Forelimb muscle (tissue), 1 donor: ENCODE measurements at regions not wholly inside any gene's neighbourhood (a gene's known extent, or its start where the extent isn't known, plus 50 kb on each side); places are given as distances from the start of the nearest gene placed in this dataset.
"Not testable (repeated sequence)": the region's sequence is repeated elsewhere in the genome, so short reads cannot be mapped to it uniquely, and the experiment has no call there.

ENCODE experiments used
- DNase-seq: peaks from one replicate; pipeline ENCODE4 v3.0.0-alpha.2; 2013; ENCODE audit warnings: low read depth

DNA sequence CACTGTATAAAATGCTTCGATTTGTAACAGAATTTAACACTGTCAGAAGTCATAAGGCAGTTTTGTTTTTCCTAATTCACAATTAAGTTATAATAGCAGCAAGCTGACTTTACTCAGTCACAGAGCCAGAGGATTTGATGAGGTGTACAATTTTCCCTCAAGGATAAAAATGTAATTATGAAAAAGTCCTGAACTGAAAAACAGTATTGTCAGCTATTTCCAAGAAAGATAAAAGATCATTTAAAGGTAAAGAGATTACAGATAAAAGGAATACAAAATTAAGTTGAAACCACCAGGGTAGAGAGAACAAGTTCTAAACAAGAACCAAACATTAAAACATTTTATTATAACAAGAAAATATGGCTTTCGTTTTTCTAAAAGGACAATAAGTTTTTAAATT is 86.8 kb upstream of the ZFP42 start:
- no peak for DNase-seq

DNA sequence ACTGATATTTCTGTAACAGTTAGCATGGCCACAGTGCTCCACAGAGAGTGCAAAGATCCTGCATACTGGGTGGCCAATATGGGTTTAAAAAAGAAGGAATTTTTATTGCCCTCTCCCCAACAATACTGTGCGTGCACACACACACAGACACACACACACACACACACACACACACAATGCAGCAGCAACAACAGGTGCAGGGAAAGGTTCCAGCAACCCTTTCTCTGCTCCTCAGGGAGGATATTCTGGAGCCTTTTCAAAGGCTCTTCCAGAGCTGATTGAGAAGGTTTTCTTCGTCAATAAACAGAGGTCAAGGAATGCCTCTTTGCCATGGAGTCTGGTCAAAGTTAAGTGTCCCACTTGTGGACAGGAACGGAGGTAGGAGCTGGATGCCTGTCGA is 84.8 kb upstream of the ZFP42 start:
- DNase-seq = no peak

DNA sequence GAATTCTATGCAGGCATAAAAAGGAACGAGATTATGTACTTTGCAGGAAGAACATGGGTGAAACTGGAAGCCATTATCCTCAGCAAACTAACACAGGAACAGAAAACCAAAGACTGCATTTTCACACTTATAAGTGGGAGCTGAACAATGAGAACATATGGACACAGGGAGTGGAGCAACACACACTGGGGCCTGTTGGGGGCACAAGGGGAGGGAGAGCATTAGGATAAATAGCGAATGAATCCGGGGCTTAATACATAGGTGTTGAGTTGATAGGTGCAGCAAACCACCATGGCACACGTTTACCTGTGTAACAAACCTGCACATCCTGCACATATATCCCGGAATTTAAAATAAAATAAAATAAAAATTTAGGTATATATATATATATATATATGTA is 80.2 kb upstream of the ZFP42 start:
- not testable (repeated sequence) for DNase-seq

DNA sequence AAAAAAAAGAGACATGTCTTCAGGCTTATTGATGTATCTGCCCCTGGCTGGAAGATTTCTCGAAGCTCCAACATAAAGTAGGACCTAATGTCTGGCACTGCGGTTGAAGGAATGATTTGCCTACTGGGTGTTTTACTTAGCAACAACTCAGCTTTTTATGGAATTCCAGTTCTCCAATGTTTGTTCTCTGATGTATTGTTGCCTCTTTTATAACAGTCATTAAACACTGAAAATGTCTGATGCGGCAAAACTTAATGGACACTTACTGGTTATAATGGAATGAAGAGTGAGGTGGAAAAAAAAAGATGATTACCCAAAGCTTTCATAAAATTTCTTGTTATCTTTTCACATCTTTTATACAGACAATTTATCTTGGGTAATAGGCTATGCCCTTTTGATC is 75.6 kb upstream of the ZFP42 start:
- DNase-seq = no peak

DNA sequence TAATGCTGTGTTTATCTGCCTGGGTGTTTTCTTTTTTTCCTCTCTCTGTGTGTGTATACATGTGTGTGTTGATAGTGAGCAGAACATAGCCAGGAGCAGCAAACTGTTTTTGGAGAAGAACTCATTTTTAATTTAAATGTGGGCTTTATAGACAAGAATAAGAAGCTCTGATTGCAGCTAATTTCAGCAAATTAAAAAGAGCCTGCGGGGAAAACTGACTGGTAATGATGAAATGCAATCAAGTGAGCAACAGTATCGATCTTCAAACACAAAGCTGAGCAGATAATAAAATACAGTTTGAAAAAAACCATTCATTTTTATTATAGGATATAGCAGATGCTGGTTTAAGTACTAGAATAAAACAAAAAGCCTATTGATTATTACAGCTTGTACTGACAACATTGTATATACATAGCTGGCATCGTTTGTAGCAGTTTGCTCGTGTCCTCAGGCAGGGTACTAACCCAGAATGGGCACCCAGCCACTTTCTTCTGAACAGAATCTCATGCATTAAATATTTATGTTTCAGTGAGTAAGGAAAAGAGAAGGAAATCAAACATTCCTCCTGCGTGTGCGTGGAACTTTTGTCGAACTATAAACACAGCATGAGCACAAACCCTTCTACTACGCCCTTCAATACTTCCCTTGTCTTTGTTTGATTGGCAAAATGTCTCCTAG is 73.5 kb upstream of the ZFP42 start:
- no peak for DNase-seq

DNA sequence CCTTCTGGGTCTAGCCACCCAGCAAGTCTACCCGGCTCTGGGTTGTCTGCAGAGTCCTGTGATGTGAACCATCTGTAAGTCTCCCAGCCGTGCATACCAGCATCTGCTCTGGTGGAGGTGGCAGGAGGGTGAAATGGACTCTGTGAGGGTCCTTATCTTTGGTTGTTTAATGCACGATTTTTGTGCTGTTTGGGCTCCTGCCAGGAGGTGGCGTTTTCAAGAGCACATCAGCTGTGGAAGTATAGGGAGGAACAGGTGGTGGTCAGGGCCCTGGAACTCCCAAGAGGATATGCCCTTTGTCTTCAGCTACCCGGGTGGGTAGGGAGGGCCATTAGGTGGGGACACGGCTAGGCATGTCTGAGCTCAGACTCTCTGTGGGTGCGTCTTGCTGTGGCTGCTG is 66.5 kb upstream of the ZFP42 start:
- no peak for DNase-seq

DNA sequence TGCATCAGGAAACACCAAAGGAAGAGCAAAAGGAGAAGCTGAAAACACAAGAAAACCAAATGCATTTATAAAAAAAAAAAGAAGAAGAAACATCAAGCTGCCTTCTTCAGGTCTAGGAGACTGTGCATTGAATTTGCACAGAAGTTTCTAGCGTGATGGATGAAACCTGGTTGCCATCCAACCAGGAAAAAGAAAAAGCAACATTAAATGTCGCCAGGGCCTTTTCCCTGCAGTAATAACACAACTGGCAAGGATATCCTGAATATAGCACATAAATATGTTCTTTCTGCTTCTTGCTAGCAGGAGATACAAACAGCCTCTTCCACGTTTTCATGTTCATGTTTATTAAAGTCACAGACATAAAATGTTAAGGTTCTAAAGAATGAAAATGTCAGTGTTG is 60.8 kb upstream of the ZFP42 start:
- DNase-seq = no peak

DNA sequence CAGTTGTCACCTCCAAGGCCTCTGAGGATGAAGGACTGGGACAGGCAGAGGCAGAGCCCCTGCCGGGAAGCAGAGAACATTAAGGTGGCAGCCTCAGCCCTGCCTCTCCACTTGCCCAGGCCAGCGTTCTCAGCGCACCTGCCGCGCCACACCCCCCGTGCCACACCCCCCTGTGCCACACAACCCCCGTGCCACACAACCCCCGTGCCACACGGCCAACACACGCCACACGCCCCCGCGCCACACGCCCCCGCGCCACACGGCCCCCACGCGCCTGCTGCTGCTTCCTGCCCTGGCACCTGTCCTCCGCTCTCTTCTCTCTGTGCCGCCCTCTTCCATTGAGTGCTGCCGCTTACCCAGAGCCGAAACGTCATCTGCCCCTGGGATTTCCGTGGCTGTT is 58.0 kb upstream of the ZFP42 start:
- no peak for DNase-seq

DNA sequence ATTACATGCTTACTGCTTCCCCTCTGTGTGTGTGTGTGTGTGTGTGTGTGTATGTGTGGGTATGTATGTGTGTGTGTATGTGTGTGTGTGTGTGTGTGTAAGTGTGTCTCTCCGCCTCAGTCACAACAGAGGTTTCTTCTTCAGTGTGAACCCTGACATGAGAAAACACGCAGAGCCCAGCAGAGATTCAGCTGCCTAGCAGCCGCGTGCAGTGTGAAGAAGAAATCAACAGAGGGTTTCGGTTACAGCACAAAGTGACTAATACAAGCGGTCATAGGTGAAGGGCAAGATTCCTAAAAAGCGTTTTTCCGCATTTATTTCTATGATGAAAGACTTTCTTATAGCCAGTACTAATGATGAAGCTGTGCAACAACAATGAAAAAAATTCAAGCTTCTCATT is 55.3 kb upstream of the ZFP42 start:
- no peak for DNase-seq

DNA sequence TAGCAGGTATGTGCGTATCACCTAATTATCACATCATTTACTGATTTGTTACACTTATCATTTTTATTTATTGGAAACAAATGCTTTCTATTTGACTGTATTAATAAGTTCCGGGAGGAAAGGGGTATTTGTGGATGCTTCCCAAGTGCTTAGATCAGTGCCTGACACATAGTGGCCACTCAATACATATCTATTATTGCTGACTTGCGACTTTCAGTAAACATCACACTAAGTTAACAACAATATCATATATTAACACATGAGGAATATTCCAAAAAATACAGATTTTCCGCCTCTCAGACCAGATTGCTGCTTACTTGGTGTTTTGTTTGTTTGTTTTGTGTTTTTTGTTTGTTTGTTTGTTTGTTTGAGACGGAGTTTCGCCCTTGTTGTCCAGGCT is 52.6 kb upstream of the ZFP42 start:
- no peak for DNase-seq

DNA sequence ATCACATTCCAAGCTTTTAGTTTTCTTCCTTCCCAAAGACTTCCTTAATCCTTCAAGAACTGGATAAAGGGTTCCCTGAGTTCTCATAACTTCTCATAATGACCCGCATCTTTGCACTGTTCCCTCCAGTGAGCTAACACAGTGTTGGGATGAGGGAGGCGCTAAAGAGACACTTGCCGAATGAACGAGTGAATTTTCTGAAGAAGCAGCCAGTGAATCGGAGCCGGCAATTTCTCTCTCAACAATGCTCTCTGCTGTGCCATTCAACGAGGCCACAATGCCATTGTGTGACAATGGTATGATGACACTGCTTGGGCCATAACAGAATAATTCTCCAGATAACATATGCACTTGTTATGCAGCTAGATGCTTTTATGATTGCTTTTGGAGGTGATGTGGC is 51.4 kb upstream of the ZFP42 start:
- no peak for DNase-seq
